T1000 (cell line): ENCODE measurements at regions not wholly inside any gene's neighbourhood (a gene's known extent, or its start where the extent isn't known, plus 50 kb on each side); places are given as distances from the start of the nearest gene placed in this dataset.

Source experiments
- DNase-seq: peaks from one replicate; lab custom pipeline; 2025; ENCODE audit warnings: mixed read lengths; lab: John Stamatoyannopoulos, UW

DNA sequence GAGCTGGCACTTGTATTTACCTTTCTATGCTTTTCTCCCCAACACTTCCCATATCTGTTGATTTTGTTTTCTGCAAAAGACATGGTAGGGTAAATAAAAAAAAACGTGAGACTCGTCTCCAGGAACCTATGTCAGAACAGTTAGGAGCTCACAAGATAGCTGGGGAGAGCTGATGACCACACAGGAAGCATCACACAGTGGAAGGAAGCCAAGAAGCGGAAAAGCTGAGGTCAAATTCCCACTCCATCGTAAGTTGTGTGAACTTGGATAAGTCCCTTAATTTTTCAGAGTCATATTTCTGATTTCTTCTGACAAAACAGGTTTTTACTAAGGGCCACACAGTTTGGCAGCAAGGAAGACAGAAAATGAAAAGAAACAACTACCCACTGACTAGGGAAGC is 199.6 kb downstream of the KLF5 start:
- no peak for DNase-seq

DNA sequence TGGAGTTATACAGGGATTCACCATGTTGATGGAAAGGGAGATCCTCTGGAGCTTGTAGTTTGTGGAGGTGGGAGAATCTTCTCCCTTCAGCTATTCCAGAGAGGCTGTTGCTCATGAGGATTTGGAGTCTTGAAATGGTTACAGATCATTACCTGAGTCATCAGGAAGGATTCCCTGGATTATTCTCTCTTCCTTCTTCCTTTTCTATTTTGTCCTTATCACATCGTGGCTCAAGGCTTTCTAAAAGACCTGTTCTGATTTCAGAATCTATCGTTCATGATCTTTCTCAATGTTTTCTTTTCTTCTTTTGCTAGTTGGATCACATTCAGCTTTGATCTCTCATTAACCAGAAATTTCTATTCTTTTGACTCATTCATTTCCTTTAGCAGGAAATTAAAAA is 196.0 kb downstream of the KLF5 start:
- DNase-seq = no peak

DNA sequence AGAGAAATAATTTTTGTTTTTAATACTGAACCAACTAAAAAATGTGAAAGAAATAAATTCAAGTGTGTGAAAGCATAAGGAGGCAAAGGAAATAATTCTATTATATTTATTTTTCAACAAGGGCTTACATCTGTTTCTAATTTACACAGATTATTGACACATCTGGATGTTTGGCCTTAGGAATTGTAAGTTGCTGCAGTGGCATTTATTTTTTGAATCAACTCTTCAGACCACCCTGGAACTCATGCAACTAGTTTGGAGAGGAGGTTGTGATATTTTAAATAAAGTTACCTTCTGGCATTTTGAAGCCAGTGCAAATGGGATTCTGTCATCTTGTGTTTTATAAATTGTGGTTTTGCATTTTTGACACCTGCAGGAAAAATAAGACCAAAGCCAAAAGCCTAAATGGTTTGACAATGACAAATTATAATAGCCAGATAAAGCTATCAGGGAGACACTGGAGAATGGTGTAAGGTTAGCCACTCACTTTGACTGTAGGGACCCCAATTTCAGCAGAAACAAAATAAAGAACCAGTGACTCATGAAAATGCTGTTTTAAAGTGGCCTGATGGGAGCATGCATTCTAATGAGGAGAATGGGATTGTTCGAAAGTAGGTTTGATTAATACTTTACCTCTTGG is 192.9 kb downstream of the KLF5 start:
- DNase-seq = no peak

DNA sequence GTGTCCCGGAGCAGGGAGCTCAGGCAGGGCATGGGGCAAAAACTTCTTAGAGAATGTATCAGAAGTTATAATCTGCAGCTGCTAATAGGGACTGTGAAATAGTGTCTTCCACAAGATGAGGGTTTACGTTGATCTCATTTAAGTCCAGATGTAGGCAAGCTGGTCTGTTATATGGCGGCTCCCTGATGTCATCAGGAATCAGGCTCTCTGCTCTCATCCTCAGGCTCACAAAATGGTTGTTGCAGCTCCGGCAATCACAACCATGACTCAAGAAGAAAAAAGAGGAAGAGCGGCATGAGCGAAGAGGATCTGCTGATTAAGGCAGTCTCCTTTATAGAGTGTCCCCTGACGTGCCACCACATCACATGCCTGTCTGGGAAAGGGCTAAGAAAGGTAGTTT is 191.3 kb downstream of the KLF5 start:
- no peak for DNase-seq

DNA sequence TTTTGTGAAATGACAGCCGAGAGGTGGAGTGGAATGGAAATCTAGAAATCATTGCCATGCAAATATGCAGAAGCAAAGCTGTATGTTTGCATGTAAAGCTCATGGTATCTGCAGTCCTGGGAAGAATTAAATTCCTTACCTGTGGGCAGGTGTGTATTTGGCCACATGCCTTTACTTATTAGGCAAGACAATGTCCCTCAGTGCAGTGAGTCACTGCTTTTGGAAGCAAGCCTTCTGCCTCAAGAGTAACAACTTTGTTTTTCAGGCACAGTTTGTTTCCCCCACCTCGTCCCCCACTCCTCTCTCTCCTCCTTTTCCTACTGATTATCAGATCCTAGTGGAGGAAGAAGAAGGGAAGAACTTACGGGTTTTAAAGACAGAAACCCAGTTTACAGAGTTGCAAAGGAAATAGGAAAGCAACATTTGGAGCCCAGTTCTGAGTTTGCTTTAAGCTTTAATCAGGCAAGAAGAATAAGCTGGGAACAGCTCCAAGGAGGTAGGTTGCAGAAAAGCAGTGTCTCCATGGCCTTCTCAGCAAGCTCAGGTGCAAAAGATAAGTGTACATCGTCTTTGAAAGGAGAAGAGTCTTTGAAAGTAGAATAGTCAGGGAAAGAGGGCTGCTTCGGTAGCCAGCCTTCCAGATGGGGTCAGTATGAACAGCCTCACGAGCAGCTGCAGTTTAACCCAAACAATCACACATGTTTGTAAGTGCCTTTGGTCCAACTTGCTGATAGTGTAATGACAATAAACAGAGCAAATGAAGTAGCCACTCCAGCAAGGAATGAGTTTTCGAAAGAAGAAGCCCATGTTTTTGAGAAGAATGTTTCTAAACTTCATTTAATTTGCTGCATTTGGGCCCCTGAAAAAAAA is 190.1 kb downstream of the KLF5 start:
- no peak for DNase-seq

DNA sequence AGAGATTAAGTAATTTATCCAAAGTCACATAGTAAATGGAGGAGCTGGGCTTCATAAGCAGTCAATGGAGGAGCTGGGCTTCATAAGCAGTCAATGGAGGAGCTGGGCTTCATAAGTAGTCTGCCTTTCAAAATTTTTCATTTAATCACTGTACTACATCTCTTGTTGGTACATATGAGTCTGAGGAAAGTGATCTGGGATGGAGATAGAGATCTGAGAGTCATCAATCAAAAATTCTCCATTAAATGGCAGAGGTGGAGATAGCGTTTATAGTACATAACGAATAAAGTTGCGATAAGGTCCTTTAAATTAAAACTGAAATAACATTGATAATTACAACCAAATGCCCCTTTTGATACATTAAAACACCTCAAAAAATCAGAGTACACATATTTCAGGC is 189.3 kb downstream of the KLF5 start:
- no peak for DNase-seq

- no peak for DNase-seq
Measured at GRCh38 chr13:73245246-73245645, 186.4 kb downstream of the KLF5 start.

DNA sequence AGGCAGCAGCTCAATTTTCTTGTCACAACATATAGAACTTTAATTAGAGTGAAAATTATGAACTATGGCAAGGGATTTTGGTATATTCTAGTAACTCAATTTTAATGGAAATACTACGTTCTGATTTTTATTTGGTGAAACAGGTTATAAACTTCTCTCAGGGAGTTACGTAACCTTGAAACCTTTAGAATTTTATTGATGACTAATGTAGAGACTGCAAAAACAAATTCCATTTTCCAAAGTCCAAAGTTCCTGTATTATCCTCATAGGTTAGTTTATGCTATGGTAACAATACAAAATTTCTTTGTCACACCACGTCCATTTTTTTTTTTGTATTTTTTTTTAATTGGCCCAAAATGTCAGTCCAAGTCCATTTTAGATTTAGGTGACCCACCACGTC is 185.7 kb downstream of the KLF5 start:
- no peak for DNase-seq

GRCh38 chr13:73242515-73243015 is 183.8 kb downstream of the KLF5 start:
- DNase-seq = no peak

DNA sequence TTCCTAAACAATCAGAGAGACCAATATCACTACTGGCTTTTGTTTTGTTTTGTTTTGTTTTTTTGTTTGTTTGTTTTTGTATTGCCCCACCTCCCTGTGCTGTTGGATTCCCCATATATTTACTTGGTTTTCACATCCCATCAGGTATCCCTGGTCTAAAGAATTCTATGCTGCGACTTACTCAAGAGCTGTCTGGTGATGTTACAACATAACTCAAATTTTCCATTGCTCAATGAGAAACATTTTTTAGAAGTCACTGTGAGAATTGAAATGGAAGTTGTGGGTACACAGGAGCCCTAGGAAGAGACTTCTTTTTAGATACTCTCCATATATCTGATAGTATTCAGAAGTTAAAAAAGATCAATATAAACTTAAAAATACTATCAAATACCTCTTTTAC is 181.4 kb downstream of the KLF5 start:
- no peak for DNase-seq

GRCh38 chr13:73235385-73235784 is 176.6 kb downstream of the KLF5 start:
- no peak for DNase-seq

DNA sequence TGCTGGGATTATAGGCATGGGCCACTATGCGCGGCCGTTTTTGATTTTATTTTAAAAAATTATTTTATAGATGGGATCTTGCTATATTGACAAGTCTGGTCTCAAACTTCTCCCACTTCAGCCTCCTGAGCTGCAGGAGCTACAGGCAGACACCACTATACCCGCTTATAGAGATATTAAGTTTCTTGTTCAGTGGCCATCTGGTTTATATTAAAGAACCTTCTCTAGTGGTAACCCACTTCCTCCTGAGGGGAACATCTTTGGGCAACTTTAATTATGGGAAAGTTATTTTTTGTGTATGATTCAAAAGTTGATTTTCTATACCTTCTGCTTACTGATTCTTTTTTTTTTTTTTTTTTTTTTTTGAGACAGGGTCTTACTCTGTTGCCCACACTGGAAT is 172.7 kb downstream of the KLF5 start:
- DNase-seq = no peak

DNA sequence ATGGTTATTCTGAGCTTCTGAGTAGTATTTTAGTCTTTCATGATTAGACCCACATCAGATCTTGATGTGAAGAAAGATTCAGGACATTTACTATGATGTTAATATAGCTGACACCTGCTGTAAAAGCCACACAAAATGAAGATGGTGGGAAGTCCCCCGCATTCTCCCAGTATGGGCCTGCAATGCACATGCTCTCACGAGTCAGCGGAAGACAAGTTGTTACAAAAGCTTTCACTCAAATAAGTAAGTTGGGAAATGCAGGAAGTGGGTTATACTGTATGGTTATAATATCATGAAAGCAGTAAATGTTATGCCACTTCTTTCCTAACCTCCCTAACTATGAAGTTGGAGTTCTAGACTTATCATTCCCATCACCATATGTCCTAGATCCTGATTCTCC is 171.9 kb downstream of the KLF5 start:
- DNase-seq = no peak

- no peak for DNase-seq
Measured at GRCh38 chr13:73228546-73228945, 169.7 kb downstream of the KLF5 start.

DNA sequence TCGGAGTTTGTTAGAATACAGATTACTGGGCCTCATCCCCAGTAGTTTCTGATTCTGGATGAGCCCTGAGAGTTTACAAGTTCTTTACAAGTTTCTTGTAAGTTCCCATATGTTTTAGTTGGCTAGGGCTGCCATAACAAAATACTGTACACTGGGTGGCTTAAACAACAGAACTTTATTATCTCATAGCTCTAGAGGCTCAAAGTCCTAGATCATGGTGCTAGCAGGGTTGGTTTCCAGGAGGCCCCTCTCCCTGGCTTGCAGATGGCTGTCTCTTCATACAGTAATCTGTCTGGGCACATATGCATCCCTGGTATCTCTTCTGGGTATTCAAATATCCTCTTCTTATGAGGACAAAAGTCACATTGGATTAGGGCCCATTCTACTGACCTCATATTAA is 167.2 kb downstream of the KLF5 start:
- no peak for DNase-seq

- no peak for DNase-seq
Measured at GRCh38 chr13:73224703-73225102, 165.9 kb downstream of the KLF5 start.

- DNase-seq = no peak
Measured at GRCh38 chr13:73223372-73223781, 164.6 kb downstream of the KLF5 start.

DNA sequence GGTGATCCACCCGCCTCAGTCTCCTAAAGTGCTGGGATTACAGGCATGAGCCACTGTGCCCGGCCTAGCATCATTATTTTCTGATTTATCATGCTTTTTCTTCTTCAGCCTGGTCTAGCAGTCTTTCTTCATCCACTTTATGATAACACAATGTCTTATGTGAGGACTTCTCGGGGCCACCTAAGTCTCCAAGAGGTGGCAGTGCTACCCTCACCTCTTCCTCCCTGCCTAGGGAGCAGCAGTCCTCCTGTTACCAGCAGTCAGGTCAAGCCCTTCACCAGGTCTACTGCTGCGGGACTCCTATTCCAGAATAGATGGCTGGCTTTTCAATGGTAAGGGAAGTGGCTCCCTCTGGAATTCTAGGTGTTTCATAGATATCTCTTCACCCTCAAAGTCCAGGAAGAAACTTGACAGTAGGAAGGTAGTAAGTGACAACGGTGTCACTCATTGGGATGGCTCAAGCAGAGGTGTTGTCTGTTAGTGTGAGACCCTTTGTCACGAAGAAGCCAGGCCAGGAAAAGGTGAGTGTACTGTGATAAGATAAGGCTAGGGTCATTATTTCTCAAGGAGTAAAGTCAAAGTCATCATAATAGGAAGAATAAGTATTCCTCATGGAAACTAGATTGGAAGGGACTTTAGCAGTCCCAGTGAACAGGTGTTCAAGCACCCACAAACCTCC is 164.0 kb downstream of the KLF5 start:
- DNase-seq = no peak

GRCh38 chr13:73220966-73221720 is 162.3 kb downstream of the KLF5 start:
- no peak for DNase-seq

DNA sequence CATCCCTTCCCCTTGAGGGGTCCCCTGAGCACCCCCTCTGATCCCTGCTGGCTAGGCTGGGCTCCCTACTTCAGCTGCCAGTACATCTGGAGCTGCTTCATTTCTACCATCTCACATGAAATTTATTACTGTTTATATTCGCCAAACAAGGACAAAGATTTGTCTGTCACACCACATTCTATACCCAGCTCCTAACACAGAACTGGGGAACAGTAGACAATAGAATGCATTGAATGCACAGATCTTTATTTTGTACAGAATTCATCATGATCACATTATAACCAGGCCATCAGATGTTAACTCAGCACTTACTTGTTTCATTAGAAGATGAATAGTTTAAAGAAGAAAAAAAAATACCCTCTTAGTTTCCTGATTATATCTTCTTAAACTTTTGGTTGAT is 159.4 kb downstream of the KLF5 start:
- DNase-seq = no peak

- DNase-seq = no peak
Measured at GRCh38 chr13:73216381-73216831, 157.6 kb downstream of the KLF5 start.

- DNase-seq = no peak
Measured at GRCh38 chr13:73215823-73216222, 157.0 kb downstream of the KLF5 start.
